ENCODE measurements at regions not wholly inside any gene's neighbourhood (a gene's known extent, or its start where the extent isn't known, plus 50 kb on each side); places are given as distances from the start of the nearest gene placed in this dataset.

DNA sequence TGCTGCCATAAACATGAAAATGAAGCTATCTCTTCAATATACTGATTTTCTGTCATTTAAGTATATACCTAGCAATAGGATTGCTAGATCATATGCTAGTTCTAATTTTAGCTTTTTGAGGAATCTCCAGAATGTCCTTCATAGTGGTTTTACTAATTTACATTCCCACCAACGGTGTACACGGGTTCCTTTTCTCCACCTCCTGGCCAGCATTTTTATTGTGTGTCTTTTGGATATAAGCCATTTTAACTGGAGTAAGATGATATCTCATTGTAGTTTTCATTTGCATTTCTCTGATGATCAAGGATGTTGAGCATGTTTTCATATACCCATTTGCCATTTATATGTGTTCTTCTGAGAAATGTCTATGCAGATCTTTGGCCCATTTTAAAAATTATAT lies 446.5 kb downstream of the GABRG2 start:
- Mint-ChIP-seq H3K9me3 (peaks cover 14% of the 10 kb centered on the region), H3K4me3 (no peak overlapping the region), H3K36me3 (ENCODE audit: low read depth) (no peaks in the 10 kb centered on the region), H3K4me1 (no peaks in the 10 kb centered on the region), H3K27me3 (ENCODE audit: low read depth) (peaks cover 3% of the 10 kb centered on the region), H3K27ac (ENCODE audit: unreplicated experiment) (no peak overlapping the region)
- DNase-seq (ENCODE audit: low read depth, low spot score), result no peak
- TF ChIP-seq, protein P1, sequence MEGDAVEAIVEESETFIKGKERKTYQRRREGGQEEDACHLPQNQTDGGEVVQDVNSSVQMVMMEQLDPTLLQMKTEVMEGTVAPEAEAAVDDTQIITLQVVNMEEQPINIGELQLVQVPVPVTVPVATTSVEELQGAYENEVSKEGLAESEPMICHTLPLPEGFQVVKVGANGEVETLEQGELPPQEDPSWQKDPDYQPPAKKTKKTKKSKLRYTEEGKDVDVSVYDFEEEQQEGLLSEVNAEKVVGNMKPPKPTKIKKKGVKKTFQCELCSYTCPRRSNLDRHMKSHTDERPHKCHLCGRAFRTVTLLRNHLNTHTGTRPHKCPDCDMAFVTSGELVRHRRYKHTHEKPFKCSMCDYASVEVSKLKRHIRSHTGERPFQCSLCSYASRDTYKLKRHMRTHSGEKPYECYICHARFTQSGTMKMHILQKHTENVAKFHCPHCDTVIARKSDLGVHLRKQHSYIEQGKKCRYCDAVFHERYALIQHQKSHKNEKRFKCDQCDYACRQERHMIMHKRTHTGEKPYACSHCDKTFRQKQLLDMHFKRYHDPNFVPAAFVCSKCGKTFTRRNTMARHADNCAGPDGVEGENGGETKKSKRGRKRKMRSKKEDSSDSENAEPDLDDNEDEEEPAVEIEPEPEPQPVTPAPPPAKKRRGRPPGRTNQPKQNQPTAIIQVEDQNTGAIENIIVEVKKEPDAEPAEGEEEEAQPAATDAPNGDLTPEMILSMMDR (conservative IDR thresholded peaks at IDR 0.05), result no peak

DNA sequence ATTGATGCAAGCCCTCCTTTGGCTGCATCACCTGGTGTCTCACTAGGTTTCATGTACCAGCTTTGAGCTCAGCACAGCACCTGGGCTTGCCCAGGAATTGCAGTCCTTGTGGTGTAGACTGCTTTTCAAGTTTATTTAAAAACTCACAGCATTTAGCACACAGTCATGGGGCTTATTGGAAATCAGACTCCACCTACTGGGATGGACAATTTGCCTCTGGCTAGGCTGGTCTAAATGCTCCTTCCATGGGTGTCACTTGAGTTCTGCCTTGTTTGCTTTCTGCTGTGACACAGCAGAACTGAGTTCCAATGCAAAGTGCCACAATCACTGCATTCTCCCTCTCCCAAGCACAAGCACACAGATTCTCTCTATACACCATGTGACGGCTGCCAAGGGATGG lies 453.3 kb downstream of the GABRG2 start:
- peaks cover 5% of the 10 kb centered on the region for H3K9me3 Mint-ChIP-seq
- no peak overlapping the region for H3K4me3 Mint-ChIP-seq
- DNase-seq (ENCODE audit: low read depth, low spot score), result no peak
- no peaks in the 10 kb centered on the region for H3K4me1 Mint-ChIP-seq
- TF ChIP-seq, protein P1 (conservative IDR thresholded peaks at IDR 0.05), result no peak
- no peaks in the 10 kb centered on the region for H3K27me3 Mint-ChIP-seq (ENCODE audit: low read depth)
- H3K36me3 Mint-ChIP-seq (ENCODE audit: low read depth), result no peaks in the 10 kb centered on the region
- H3K27ac Mint-ChIP-seq (ENCODE audit: unreplicated experiment), result no peak overlapping the region

DNA sequence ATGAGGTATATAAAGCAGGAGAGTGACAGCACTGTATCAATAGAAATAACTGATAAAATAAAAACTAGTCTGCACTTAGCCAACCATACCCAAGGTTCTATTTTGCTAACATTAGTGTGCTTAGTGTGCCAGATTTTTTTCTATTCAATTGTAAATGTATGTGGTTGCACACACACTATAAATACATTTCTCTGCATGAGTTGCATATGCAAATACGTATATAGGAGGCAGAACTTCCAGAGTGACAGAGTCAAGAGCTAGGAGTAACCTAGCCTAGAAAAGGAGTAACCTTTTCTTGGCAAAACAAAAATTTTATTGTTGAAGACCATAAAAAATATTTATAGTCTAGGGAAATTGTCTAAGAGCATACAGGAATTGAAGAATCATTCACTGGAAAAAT lies 461.6 kb downstream of the GABRG2 start:
- TF ChIP-seq, protein P1 (conservative IDR thresholded peaks at IDR 0.05), result no peak
- Mint-ChIP-seq H3K36me3 (ENCODE audit: low read depth) (no peaks in the 10 kb centered on the region), H3K9me3 (peaks cover 2% of the 10 kb centered on the region), H3K4me1 (no peaks in the 10 kb centered on the region), H3K27me3 (ENCODE audit: low read depth) (no peaks in the 10 kb centered on the region), H3K27ac (ENCODE audit: unreplicated experiment) (no peak overlapping the region), H3K4me3 (no peak overlapping the region)
- no peak for DNase-seq (ENCODE audit: low read depth, low spot score)

DNA sequence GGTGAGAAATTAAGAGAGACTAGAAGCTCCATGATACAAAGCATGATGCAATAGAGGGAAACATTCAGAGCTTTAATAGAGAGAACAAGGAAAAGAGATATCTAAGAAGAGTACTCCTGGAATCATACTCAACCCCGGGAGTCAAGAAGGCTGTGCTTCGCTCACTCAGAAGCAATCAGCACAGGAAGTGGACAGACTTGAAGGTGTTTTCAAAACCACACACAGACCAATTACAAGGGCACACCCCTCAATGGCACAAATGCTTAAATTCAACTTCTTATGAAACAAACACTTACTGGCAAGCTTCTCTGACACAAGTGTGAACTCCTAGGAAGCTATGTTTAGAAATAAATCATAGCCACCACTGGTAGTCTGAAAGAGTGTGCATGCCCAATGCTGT lies 462.3 kb downstream of the GABRG2 start:
- no peak overlapping the region for H3K4me3 Mint-ChIP-seq
- H3K27ac Mint-ChIP-seq (ENCODE audit: unreplicated experiment), result no peak overlapping the region
- TF ChIP-seq, protein P1 (conservative IDR thresholded peaks at IDR 0.05), result no peak
- peaks cover 2% of the 10 kb centered on the region for H3K9me3 Mint-ChIP-seq
- no peaks in the 10 kb centered on the region for H3K27me3 Mint-ChIP-seq (ENCODE audit: low read depth)
- H3K4me1 Mint-ChIP-seq, result no peaks in the 10 kb centered on the region
- DNase-seq (ENCODE audit: low read depth, low spot score), result no peak
- no peaks in the 10 kb centered on the region for H3K36me3 Mint-ChIP-seq (ENCODE audit: low read depth)

DNA sequence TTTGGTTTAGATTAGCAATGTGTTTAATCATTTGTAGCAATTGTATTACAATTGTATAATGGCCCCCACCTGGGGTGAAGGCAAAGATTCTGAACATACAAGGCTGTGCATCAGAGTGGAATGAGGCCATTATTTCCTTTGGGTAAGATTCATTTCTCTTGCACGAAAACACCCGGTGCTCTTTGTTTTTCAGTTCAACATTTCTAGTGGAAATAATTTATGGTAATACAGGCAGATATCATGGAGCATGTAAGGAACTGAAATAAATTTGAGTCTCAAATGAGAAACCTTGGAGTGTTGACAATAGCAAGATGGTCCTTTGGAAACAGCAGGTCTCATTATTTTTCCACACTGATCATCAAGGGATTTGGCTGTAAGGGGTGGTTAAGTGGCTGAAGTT lies 475.9 kb downstream of the GABRG2 start:
- TF ChIP-seq, protein P1 (conservative IDR thresholded peaks at IDR 0.05), result no peak
- no peaks in the 10 kb centered on the region for H3K36me3 Mint-ChIP-seq (ENCODE audit: low read depth)
- no peak for DNase-seq (ENCODE audit: low read depth, low spot score)

DNA sequence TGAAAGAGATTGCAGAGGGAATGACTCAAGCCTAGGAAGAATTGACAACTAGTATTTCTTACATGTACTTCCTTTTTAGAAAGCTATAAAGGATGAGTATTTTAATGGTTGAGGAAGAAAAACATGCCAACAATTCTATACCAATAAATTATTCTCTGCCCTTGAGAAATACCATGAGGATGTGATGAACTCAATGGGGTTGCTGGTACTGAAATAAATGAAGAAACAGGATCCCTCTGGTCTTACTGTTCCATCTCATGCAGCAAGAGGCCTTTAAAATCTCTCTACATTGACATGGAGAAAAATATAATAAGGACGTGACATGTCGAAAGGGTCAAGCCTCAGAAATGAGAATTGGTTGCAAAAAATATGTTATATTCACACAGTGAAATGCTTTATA lies 477.3 kb downstream of the GABRG2 start:
- no peak overlapping the region for H3K4me3 Mint-ChIP-seq
- no peak overlapping the region for H3K27ac Mint-ChIP-seq (ENCODE audit: unreplicated experiment)
- H3K9me3 Mint-ChIP-seq, result peaks cover 5% of the 10 kb centered on the region
- H3K4me1 Mint-ChIP-seq, result peaks cover 14% of the 10 kb centered on the region
- no peak for DNase-seq (ENCODE audit: low read depth, low spot score)
- H3K36me3 Mint-ChIP-seq (ENCODE audit: low read depth), result no peaks in the 10 kb centered on the region
- TF ChIP-seq, protein P1 (conservative IDR thresholded peaks at IDR 0.05), result no peak
- peaks cover 6% of the 10 kb centered on the region for H3K27me3 Mint-ChIP-seq (ENCODE audit: low read depth)

More for the DNA sequence above, 475.9 kb downstream of the GABRG2 start:
- Mint-ChIP-seq H3K9me3 (no peaks in the 10 kb centered on the region), H3K4me1 (peaks cover 5% of the 10 kb centered on the region), H3K27me3 (ENCODE audit: low read depth) (peaks cover 7% of the 10 kb centered on the region), H3K27ac (ENCODE audit: unreplicated experiment) (no peak overlapping the region), H3K4me3 (no peak overlapping the region)
